ENCODE measurements at regions not wholly inside any gene's neighbourhood (a gene's known extent, or its start where the extent isn't known, plus 50 kb on each side); places are given as distances from the start of the nearest gene placed in this dataset.

DNA sequence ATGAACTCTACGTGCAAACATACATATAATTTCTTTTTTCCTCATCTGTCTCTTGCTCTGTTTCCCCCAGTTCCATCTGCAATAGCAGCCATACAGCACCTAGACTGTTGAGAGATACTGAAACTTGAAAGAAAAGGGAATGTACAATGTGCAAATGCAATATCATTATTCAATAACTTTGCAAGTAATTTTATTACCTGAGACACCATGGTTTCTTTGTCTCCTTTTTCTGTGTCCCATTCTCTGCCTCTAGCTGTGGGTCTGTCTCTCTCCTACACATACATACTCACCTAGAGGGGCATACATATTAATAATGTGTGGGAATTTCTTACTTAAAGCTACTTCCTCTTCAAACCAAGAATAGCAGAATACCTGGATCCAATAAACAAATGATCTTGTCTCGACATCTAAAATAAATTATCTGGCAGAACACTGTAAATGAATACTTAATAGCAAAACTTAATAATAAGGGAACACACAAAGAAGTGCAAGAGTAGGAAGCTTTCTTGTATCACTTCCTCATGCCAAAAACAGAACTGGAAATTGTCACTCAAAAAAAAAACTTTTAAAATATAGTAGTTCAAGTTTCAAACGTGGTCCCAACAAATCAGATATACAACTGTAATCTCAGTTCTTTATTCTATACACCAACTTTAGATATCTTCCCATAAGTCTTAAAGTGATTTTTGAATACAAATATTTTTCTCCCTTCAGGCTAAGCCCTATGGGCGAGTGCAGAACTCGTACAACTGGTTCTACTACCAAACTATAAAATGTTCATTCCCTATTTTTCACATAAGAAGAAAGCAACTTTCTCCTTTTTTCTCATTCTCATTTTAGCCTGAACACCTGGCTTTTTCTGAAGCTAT is 194.6 kb downstream of the NRIP1 start:
- no peak for ATAC-seq
- H3K4me1 ChIP-seq: peaks cover 4 to 5% of the 10 kb centered on the region in 2 donors
- TF ChIP-seq, protein P1, sequence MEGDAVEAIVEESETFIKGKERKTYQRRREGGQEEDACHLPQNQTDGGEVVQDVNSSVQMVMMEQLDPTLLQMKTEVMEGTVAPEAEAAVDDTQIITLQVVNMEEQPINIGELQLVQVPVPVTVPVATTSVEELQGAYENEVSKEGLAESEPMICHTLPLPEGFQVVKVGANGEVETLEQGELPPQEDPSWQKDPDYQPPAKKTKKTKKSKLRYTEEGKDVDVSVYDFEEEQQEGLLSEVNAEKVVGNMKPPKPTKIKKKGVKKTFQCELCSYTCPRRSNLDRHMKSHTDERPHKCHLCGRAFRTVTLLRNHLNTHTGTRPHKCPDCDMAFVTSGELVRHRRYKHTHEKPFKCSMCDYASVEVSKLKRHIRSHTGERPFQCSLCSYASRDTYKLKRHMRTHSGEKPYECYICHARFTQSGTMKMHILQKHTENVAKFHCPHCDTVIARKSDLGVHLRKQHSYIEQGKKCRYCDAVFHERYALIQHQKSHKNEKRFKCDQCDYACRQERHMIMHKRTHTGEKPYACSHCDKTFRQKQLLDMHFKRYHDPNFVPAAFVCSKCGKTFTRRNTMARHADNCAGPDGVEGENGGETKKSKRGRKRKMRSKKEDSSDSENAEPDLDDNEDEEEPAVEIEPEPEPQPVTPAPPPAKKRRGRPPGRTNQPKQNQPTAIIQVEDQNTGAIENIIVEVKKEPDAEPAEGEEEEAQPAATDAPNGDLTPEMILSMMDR (IDR thresholded peaks at IDR 0.05 in 4 of 5, conservative IDR thresholded peaks at IDR 0.05 in 1 of 5): no peak
- TF ChIP-seq POLR2A (IDR thresholded peaks at IDR 0.05): no peak
- H3K36me3 ChIP-seq: no peaks in the 10 kb centered on the region
- in situ Hi-C loops (cut with MboI; ENCODE audit: low sequenced_read_pairs in 4 of 4): loop anchor here in 1 of 4 donors (5.0 to 25.0 kb wide), 2 partner anchors 192 to 607 kb away; partner anchors contain the start of gene NRIP1
- no peak overlapping the region for H3K4me3 ChIP-seq
- H3K27me3 ChIP-seq: no peaks in the 10 kb centered on the region
- no peak for DNase-seq
- no peak overlapping the region for H3K27ac ChIP-seq
- H3K9me3 ChIP-seq: no peaks in the 10 kb centered on the region
- intact Hi-C loops (cut with DNase I; ENCODE audit: low total_unique reads): loop anchor here (2.0 to 10.0 kb wide), 2 partner anchors 195 to 615 kb away; partner anchors contain the start of gene NRIP1

DNA sequence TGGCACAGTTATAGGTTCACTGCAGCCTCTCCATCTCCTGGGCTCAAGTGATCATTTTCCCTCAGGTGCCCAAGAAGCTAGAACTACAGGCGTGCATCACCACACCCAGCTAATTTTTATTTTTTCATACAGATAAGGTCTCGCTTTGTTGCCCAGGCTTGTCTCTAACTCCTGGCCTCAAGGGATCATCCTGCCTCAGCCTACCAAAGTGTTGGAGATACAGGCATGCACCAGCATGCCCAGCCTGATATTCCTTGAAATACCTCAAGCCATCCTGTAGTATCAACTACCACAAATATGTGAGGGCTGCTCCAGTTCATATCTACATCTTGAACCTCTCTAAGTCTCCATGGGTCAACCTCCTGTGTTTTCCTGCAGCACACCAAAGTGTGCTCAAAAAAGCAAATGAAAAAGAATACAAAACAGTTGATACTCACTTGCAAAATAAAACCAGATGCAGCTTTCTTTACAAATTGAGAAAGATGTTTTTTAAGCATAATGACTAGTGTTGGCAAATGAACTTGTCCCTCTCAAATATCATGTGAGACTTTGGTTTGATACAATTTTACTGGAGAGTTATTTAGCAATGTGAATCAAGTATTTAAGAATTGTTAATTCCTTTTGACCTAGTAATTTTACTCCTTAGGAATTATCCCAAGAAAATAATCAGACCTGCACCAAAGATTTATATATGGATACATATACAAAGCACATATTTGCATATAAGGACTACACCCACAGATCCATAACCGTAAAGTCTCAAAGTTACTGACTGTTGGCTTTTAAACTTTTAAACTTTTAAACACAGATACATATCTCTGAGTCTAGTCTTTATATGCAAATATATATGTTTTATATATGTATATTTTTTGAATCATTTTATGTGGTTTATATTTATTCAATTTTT is 197.7 kb downstream of the NRIP1 start:
- TF ChIP-seq, protein P1 (IDR thresholded peaks at IDR 0.05 in 4 of 5, conservative IDR thresholded peaks at IDR 0.05 in 1 of 5): no peak
- TF ChIP-seq POLR2A (IDR thresholded peaks at IDR 0.05): no peak
- H3K4me3 ChIP-seq: no peak overlapping the region
- no peak for ATAC-seq
- intact Hi-C loops (cut with DNase I; ENCODE audit: low total_unique reads): loop anchor here (10.0 kb wide), 1 partner anchor 612 kb away; no protein-coding TSS in a partner anchor
- in situ Hi-C loops (cut with MboI; ENCODE audit: low sequenced_read_pairs in 4 of 4): loop anchor here in 1 of 4 donors (25.0 kb wide), 1 partner anchor 195 kb away; the partner anchor contains the start of gene NRIP1
- no peak for DNase-seq
- H3K4me1 ChIP-seq: peaks cover 13% of the 10 kb centered on the region in 2 donors
- no peaks in the 10 kb centered on the region for H3K36me3 ChIP-seq
- H3K9me3 ChIP-seq: no peaks in the 10 kb centered on the region
- no peak overlapping the region for H3K27ac ChIP-seq
- no peaks in the 10 kb centered on the region for H3K27me3 ChIP-seq

DNA sequence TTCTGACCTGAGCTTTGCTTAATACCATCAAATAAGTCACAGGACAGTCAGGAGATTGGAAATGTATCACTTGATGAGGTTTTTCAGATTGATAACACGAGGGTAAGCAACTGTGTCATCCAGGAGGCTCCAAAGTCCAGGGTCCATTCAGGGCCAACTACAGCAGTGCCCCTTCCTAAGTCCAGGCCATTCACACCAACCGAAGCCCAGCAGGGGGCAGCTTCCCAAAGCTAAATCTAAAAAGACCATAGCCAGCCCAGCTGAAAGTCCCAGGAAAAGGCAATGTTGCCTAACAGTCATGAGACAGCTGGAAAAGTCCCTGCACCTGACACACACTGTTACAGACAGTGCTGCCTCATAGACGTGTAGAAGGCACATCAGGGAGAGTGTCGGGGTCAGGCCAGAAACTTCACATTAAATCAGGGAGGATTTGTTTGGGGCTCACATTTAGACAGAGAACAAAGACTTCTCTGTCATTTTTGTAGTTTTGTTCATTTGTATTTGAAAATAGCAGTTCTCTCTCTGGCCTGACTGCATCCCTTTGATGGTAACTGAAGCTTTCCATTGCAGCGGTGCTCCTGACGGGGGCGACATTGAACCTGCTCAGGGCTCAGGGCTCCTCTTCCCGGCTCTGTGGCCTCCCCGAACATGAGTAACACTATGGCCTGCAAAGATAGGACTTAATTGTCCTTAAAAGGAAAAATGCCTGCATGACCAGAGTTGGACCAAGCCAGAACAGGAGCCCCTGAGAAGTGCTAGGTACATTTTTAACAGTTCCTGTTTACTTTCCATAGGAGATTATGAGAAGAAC is 200.4 kb downstream of the NRIP1 start:
- TF ChIP-seq, protein P1 (IDR thresholded peaks at IDR 0.05 in 4 of 5, conservative IDR thresholded peaks at IDR 0.05 in 1 of 5): peak; percentile 41 to 74 (median 56)
- TF ChIP-seq POLR2A (IDR thresholded peaks at IDR 0.05): no peak
- Histone ChIP-seq H3K9me3 (no peaks in the 10 kb centered on the region), H3K27ac (peak overlapping the region in 2 of 4 donors; percentile 8 to 34), H3K4me1 (peaks cover 13% of the 10 kb centered on the region in 2 donors), H3K36me3 (no peaks in the 10 kb centered on the region), H3K27me3 (no peaks in the 10 kb centered on the region), H3K4me3 (no peak overlapping the region)
- intact Hi-C loops (cut with DNase I; ENCODE audit: low total_unique reads): loop anchor here (1.0 to 10.0 kb wide), 4 partner anchors 258 to 728 kb away; no protein-coding TSS in a partner anchor
- DNase-seq: peak; percentile 59 to 76
- ATAC-seq: peak; percentile 97 to 98
- in situ Hi-C loops (cut with MboI; ENCODE audit: low sequenced_read_pairs in 4 of 4): loop anchor here in 1 of 4 donors (25.0 kb wide), 1 partner anchor 198 kb away; the partner anchor contains the start of gene NRIP1

DNA sequence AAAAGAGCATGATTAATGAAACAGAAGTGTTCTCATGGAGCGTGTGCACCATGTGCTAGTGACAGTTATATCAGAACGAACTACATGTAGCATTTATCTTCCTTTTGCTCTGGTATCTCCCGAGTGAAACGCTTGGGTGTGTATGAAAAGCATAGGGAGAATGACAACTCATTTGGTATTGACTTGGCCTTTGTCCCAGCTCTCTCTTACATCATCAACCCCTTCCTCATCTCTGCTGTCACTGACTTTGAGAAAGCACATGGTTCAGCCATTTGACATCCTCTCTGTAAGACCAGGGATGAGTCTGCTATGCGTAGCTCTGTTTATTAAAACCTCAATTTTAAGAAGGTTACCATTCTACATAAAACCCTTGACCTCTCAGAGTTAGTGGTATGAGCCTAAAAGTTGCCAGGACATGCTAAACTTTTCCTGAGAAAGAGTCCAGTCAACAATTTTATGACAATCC is 201.0 kb downstream of the NRIP1 start:
- intact Hi-C loops (cut with DNase I; ENCODE audit: low total_unique reads): loop anchor here (1.0 to 10.0 kb wide), 4 partner anchors 259 to 729 kb away; no protein-coding TSS in a partner anchor
- no peaks in the 10 kb centered on the region for H3K36me3 ChIP-seq
- ATAC-seq (no peak), DNase-seq (no peak)
- H3K4me1 ChIP-seq: peaks cover 13% of the 10 kb centered on the region in 2 donors
- no peak for TF ChIP-seq POLR2A (IDR thresholded peaks at IDR 0.05)
- TF ChIP-seq, protein P1 (IDR thresholded peaks at IDR 0.05 in 4 of 5, conservative IDR thresholded peaks at IDR 0.05 in 1 of 5): no peak
- no peaks in the 10 kb centered on the region for H3K27me3 ChIP-seq
- in situ Hi-C loops (cut with MboI; ENCODE audit: low sequenced_read_pairs in 4 of 4): loop anchor here in 1 of 4 donors (25.0 kb wide), 1 partner anchor 199 kb away; the partner anchor contains the start of gene NRIP1
- H3K4me3 ChIP-seq: no peak overlapping the region
- H3K9me3 ChIP-seq: no peaks in the 10 kb centered on the region
- peak overlapping the region in 2 of 4 donors; percentile 3 to 8 for H3K27ac ChIP-seq
